Medulla oblongata (tissue), 1 donor: ENCODE measurements at regions not wholly inside any gene's neighbourhood (a gene's known extent, or its start where the extent isn't known, plus 50 kb on each side); places are given as distances from the start of the nearest gene placed in this dataset.

Experiments used
- DNase-seq: peaks from one replicate; pipeline ENCODE4 v3.0.0-alpha.2; 2015; ENCODE audit errors: extremely low spot score

DNA sequence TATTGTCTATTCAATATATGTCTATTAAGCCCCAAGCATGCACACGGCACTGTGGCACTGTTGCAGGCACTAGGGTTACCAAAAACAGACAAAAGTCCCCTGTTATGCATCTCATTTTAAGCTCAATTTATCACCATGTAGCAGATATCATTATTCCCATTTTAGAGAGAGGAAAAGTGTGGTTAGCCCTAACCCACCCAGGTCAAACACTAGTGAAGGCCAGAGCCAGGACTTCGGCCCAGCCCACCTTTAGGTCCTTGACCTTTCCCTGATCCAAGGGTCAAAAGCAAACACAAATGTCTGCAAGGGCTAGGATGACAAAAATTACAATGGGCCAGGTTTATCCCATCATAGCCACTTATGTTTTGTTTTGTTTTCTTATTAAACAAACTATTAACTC is 130.3 kb upstream of the NUDT7 start:
- DNase-seq, result no peak

DNA sequence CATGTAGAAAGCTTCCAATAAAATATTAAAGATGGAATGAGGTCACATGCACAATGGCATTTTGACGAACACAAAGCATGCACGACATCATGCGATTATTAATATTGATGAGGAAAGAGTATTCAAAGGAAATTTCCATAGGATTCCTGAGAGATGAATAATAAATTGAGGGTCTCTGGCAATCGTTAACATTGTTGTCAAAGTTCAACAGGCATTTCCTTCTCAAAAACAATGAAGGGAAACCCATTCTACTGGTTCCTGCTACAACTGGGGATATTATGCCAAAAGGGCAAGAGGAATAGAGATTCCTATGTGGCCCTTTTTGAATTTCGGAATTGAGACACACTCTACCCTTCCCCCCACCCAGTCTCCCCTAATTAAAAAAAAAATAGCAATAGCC is 128.3 kb upstream of the NUDT7 start:
- no peak for DNase-seq

DNA sequence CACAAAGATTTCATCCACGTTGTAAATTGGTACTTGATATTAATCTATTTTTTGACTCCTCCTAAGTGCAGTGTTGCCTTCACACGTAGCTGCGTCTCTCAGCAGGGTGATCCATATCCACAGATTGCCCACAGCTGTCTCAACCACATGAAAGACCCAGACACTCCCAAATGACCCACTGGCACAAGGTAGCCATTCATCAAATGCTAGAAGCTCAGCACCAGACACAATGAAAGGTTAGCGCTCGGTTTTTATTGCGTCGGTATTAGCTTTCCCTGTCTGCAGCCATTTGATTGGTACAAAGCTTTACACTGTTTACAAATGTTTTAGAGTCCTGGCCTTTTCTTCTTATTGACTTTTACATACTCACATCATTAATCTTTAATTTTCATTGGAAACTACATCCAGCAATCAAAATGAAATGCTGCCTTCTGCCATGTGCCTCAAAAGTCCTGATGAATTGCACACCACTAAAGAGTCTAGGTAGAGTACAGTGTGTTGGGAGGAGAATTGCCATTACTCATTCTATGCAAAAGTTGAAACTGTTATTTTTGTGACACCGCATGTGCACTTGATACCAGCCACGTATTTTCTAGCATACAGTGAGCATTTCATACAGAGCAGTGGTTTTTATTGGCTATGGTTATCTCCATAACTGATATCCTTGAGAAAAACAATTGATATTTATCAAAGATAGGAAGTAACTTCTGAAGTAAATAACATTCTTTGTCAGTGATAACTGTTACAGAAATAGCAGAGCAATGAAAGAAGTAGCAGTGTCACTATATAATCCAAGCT is 127.3 kb upstream of the NUDT7 start:
- DNase-seq, result no peak

DNA sequence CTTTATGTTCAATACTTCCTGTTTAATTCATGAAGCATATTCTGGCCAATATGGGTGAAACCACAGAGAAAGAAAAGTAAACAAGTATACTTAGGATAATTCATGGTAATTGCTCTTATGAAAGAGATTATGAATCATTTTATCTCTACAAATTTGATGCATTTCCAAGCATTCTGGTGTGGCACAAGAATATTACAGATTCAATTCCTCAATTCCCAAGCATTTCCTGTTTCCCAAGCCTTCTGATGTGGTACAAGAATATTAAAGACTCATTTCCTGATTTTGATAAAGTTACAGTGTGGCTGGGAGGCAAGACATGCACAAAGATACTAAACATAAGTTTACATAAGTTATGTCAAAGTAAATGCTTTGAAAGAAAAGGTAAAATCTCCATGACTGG is 126.1 kb upstream of the NUDT7 start:
- DNase-seq, result no peak

DNA sequence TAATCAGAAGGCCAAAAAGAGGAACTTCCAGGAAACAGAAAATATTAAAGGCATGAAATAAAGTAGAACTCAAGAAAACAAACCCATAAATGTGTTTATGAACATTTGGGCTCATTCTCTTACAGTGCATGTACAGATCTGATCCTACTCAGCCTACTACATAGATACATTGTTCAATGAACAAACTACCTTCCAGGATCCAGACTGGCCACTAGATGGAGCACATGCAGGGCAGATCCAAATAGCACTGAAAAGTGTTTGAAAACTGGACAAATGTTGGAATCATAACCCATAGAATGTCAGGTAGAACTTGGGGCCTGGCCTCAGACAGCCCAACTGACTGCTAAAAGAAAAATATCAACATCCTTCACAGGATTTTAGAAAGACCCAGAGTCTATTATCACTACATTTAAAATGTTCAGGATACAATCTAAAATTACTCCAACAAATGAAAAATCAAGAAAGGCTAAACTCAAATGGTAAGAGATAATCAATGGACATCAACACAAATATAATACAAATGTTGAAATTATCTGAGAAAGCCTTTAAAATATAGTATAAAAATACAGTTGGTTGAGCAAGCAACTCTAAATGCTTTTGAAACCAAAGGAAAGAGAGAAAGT is 122.4 kb upstream of the NUDT7 start:
- DNase-seq, result peak; percentile 38

DNA sequence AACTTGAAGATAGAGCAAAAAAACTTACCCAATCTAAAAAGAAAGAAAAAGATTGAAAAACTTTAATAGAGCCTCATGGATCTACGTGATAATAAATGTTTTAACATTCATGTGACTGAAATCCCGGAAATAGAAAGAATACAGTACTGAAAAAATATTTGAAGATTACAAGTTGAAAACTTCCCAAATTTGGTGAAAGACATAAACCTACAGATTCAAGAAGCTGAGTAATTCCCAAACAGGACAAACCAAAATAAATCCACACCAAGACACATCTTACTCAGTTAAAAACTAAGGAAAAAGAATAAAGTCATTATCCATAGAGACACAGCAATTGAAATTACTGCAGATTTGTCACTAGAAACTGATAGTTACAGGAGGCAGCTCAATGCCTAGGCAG is 121.8 kb upstream of the NUDT7 start:
- no peak for DNase-seq

DNA sequence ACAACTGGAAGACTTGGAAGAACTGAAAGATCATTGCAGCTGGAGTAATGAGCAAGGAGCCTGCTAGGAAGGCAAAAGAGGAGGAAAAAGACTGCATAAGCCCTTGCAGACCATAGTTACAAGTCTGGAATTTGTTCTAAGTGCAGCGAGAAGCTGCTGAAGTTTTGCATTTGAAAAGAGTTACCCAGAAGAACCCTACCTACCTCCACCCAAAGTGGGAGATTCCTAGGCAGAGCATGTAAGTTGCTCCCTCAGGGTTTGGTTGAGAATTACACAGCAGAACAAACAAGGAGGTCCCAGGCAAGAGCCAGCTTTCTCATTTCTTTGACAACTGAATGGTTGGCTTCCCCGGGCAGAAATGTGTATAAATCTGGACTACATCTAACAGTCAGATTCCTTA is 118.7 kb upstream of the NUDT7 start:
- DNase-seq, result no peak

DNA sequence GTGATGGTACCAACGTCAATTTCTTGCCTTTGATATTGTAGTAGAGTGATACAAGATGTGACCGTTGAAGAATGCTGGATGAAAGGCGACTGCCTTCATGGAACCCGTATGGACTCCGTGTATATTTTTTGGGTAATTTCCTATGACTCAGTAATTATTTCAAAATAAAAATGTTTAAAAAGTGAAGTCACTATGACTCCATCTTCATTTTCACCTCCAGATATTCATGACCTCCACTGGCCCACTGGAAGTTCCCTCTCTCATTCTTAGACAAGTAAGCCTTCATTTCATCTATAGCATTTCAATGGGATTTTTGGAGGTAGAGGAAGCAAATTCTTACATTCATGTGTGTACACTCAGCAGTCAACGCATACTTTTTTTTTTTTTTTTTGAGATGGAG is 111.8 kb upstream of the NUDT7 start:
- no peak for DNase-seq

DNA sequence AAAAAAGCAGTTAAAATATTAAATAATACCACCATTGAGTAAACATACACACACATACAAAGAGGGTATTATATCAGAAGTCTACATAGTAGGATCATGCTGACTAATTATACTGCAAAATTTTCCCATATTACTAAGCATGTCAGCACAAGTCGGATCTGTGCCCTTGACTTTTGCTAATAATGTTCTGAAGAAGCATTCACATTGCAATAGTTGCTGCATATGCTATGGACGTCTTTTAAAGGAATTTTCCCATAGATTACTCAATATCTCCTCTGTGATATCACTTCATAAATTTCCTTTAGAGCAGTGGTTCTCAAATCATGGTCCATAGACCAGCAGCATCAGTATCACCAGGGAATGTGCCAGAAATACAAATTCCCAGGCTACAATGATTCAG is 110.9 kb upstream of the NUDT7 start:
- no peak for DNase-seq

DNA sequence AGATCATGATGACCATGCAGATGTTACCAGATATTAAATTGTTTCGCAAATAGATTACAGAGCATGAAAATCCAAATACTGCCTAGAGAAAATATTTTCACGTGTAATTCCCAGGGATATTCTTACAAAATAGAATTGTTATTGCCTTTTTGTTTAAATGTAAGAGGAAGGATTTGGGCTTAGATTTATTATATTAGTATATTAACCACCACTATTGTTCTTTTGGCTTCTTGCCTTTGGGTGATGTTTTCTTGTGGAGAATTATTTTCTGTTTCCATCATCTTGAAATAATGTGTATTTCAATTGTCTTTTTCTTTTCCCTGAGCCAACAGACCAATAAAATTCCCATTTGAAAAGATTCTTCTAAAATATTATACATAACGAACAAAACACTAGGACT is 109.7 kb upstream of the NUDT7 start:
- no peak for DNase-seq

DNA sequence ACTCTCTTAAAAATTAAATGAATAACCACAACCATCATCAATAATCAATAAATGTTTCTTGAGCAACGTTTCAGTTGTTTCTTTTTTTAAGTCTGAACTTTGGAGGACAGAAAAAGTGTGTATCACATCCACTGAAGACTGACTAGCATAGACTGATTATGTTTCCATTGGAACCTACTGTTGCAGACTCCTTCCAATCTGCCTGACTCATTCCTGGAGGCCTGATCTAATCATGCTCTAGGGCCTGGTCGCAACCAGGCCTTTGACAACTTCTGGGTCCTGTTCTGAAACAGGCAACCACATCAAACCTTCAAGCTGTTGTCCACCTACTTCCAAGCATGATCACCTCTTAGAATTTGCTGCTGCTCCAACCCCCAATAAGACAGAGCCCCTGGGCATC is 109.2 kb upstream of the NUDT7 start:
- no peak for DNase-seq

DNA sequence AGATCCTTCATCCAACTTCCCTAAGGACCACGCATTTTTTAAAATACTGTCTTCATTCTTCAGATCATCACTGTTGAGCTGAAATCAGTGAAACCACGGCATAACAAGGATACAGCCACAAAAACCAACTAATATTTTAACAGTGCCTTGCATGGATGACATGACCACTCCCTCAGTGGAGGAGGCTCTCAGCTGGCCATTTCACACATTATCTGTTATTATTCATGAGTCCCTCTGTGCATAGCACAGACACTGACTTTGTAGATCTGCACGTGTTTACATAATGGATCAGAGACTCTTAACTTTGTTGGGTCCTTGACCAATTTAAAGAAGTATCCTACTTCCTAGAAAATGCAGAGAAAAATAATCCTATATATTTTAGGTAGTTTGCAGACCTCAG is 104.8 kb upstream of the NUDT7 start:
- no peak for DNase-seq

DNA sequence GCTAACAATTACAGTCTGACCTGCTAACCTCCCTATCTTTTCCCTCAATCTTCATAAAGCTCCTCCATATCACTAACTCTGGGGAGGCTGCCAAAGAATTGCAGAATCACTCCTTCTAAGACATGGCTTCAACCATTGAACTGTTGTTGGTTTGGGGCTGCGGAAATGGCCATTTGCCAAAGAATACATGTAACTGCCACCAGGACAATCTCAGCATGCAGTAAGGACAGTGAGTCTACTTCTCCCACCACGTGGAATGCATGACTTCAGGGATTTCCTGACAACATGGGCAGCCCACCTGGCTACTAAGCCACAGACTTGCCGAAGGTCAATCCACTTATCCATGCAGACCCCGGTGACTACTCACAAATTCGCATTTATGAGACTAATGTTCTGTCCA is 104.3 kb upstream of the NUDT7 start:
- DNase-seq, result no peak

DNA sequence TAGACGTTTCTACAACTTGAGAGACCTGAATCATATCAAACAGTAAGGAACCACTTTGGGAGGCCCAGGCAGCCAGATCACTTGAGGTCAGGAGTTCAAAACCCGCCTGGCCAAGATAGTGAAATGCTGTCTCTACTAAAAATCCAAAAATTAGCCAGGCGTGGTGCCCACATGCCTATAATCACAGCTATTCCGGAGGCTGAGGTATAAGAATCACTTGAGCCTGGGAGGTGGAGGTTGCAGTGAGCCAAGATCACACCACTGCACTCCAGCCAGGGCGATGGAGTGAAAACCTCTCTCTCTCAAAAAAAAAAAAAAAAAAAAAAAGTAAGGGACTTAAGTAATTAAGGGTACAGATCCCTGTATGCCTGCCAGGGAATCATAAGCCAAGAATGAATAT is 103.4 kb upstream of the NUDT7 start:
- no peak for DNase-seq

DNA sequence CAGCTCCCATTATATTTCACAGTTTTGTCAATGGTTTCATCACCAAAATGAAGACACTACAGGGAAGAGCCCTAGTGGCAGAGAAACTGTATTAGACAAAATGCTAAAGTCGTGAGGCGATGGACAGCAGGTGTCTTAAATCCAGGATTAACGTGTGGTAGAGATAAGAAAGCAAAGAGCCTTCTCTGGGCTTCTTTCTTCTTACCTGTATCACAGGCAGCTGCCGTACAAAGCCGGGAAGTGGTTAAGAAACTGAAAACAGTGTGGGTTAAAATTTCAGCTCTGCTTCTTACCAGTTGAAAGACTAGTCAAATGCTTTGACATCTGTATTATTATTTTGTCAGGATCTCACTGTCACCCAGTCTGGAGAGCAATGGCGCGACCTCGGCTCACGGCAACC is 98.2 kb upstream of the NUDT7 start:
- DNase-seq, result no peak

DNA sequence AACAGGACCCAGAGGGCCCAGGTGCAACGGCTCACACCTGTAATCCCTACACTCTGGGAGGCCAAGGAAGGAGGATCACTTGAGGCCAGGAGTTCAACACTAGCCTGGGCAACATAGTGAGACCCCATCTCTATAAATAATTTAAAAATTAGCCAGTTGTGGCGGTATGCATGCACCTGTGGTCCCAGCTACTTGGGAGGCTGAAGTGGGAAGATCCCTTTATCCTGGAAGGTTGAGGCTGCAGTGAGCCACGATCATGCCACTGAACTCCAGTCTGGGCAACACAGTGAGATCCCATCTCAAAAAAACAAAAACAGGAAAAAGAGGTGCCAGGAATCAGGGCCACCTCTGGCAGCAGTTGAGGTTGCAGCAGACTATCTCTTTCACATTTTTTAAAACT is 85.7 kb upstream of the NUDT7 start:
- no peak for DNase-seq

DNA sequence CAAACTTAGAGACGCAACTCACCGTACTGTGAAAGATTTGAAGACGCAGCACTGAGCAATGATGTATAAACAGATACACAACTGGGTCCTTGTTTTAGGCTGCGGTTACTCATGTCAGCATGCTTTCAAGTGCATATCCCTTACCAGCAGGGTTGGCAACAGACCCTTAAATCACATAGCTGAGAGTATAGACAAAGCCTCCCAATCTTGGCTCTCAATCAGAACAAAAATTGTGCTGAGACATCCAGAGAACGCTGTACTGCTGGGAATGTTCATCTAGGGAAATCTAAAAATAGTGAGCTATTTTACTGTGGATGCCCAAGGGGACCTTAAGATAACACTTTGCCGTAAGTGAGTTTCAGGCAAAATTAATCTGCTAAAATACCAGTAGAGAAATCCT is 84.4 kb upstream of the NUDT7 start:
- no peak for DNase-seq

DNA sequence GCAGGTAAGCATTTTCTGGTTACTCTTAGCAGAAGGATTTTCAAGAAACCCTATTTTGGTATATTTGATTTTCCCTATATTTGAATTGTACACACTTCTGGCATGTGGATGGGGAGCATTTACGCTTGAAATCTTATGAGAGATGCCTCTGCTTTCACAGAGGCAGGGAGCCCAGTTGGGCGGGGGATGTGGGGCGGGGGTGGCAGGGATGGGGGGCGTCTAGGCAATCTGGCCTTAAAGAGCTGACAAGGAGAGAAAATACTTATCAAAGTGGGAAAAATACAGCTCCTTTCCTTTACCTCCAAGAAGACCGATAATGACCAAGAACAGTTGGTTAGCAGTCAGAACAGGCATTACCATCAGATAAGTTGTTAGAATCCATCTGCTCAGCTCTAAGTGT is 79.1 kb upstream of the NUDT7 start:
- DNase-seq, result no peak

DNA sequence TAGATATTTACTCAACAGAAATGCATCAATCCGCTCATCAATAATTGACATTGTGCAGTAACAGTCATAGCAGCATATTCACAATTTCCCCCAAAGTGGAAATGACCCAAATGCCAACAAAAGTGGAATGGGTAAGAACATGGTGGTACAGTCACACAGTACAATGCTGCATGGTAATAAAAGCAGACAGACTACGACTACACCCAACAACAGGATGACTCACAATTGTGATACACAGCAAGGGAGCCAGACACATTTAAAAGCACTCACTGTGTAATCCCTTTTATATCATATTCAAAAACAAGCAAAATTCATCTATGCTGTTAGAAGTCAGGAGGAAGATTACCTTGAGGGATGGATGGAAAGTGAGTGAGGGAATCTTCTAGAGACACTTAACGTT is 76.5 kb upstream of the NUDT7 start:
- no peak for DNase-seq

DNA sequence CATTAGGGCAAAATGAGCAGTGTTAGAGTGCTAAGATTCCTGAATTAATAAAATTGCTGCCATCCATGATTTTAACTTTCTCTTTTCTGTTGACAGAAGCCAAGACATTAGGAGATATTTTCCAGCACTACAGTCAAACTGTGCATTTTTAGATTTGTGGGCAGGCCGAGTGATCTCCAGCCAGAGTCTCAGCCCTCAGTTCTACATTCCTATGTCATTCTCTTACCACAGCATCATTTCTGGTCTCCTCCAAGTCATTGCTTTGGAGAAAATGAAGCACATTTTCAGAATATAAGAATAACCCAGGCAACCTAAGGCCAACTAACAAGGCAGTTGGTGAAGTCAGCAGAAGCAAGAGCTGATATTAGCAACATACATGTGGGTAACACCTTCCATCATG is 74.6 kb upstream of the NUDT7 start:
- DNase-seq, result no peak

DNA sequence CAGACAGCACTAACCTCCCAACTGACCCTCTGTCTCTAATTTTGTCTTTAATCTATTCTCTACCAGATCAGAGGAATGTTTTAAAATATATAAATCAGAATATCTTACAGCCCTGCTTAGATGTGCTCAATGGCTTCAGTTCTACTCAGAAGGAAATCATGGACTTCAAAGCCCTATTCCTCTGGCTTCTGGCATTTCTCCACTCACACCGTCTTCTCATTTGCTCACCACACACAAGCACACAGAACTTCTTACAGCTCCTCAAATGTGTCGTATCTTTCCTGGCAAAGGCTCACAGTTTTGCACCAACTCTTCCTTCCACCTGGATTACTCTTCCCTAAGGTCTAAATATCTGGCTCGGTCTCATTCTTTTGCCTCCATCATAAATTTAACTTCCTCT is 71.6 kb upstream of the NUDT7 start:
- no peak for DNase-seq

DNA sequence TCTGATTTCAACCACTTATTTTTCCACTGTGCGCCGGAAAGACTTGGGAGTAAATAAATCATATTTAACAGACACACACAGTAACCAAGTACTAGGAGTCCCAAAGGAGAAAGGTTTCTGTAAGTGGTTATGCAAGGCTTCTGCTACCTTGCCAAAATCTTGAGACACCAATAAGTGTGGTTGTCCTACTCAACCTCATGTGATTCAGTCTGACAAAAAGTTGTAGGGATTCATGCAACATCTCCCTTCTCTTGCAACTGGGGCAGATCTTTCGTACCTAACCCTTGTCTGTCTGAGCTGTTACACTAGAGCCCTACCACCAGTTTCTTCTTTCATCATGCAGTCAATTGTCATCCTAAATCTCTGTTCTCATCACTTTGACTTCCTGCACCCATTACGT is 69.9 kb upstream of the NUDT7 start:
- DNase-seq, result no peak

DNA sequence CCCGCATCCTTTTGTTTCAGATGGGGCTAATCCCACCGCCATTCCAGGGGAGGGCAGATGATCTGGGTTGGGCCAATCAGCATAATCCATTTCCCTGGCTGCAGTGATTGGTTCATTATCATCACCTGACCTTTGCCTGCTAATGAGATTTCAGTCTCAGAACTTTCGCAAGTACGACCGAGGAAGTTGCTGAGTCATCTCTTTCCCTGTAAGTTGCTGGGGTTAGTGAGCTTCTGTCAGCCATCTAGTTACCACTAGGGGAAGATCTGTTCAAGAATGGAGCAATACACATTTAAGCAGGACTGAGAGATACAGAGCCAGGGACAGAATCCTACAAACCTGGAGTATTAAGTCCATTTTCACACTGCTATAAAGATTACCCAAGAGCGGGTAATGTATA is 65.3 kb upstream of the NUDT7 start:
- no peak for DNase-seq

DNA sequence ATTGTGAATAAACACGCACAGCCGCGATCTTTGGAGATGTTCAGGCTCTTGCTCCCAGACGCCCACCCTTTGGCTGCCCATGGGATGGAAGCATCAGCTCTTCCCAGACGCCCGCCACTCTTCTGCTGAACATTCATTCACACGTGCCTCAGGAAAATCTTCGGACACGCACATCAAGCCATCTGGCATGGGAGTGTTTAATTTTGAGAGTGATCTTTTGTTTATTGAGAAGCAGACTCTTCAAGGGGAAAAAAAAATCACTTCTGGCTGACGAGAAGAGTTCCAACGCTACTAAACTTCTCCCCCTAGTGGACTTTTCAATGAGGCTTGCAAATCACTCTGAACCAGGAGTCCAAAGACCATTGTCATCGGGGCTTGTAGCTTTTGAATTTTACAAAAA is 62.0 kb upstream of the NUDT7 start:
- DNase-seq, result peak; percentile 47
